ENCODE measurements at regions not wholly inside any gene's neighbourhood (a gene's known extent, or its start where the extent isn't known, plus 50 kb on each side); places are given as distances from the start of the nearest gene placed in this dataset.

DNA sequence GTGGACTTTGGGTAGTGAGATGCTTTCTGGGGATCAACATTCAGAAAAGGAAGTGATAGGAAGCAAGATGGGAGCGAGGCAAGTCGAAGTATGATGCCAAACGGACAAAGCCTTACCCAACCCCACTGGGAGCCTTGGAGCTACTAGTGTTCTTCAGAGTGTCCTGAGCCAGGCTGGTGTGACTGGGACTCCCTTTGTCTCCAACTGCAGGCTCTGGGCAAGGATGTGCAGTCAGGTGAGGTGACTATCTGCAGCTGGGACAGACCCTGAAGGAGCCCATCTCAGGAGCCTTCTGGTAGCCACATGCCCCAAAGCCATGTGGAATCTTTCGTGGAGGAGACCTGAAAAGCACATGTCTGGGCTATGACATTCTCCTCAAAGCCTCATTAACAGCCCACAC lies 360.6 kb downstream of the MTRR start:
- no peak for TF ChIP-seq CBFB (CRISPR knock-in tag; IDR thresholded peaks at IDR 0.05; ENCODE audit: low read depth)
- TF ChIP-seq, protein P1, sequence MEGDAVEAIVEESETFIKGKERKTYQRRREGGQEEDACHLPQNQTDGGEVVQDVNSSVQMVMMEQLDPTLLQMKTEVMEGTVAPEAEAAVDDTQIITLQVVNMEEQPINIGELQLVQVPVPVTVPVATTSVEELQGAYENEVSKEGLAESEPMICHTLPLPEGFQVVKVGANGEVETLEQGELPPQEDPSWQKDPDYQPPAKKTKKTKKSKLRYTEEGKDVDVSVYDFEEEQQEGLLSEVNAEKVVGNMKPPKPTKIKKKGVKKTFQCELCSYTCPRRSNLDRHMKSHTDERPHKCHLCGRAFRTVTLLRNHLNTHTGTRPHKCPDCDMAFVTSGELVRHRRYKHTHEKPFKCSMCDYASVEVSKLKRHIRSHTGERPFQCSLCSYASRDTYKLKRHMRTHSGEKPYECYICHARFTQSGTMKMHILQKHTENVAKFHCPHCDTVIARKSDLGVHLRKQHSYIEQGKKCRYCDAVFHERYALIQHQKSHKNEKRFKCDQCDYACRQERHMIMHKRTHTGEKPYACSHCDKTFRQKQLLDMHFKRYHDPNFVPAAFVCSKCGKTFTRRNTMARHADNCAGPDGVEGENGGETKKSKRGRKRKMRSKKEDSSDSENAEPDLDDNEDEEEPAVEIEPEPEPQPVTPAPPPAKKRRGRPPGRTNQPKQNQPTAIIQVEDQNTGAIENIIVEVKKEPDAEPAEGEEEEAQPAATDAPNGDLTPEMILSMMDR (IDR thresholded peaks at IDR 0.05): no peak
- no peak for TF ChIP-seq NR3C1 (CRISPR knock-in tag; conservative IDR thresholded peaks at IDR 0.05; ENCODE audit: low read depth)
- no peak for TF ChIP-seq SP1 (CRISPR knock-in tag; conservative IDR thresholded peaks at IDR 0.05)
